GM12878 (cell line): ENCODE measurements at regions not wholly inside any gene's neighbourhood (a gene's known extent, or its start where the extent isn't known, plus 50 kb on each side); places are given as distances from the start of the nearest gene placed in this dataset.

Experiments used
- CTCF ChIP-seq, 3 experiments: IDR thresholded peaks in 2 of 3; conservative IDR thresholded peaks in 1 of 3; 2 replicates each; pipeline ENCODE4 v1.5.1; 2011; ENCODE audit warnings: low read depth in 3 of 3, low read length in 3 of 3, mild to moderate bottlenecking in 3 of 3, control low read depth in 2 of 3, moderate library complexity in 2 of 3, inconsistent platforms in 1 of 3, mixed read lengths in 1 of 3; ENCODE audit not compliant: control insufficient read depth in 2 of 3, insufficient read depth in 1 of 3; ENCODE audit errors: extremely low read depth in 1 of 3
- ESRRA ChIP-seq: IDR thresholded peaks from 2 replicates; pipeline ENCODE4 v1.6.1; 2012; ENCODE audit warnings: mild to moderate bottlenecking, low read length, improper control_type of control experiment
- MTA3 ChIP-seq: IDR thresholded peaks from 2 replicates; pipeline ENCODE4 v1.6.1; 2012; ENCODE audit warnings: low read length, inconsistent platforms, borderline replicate concordance
- NFYA ChIP-seq: IDR thresholded peaks from 2 replicates; pipeline ENCODE4 v1.6.1; 2011; ENCODE audit warnings: low read depth, mild to moderate bottlenecking, low read length, improper control_type of control experiment, borderline replicate concordance
- POLR2A ChIP-seq: IDR thresholded peaks from 2 replicates; pipeline ENCODE4 v1.6.1; 2011; ENCODE audit warnings: low read depth, mild to moderate bottlenecking, low read length
- POLR2AphosphoS5 ChIP-seq: IDR thresholded peaks from 2 replicates; pipeline ENCODE4 v1.6.1; 2011; ENCODE audit warnings: mild to moderate bottlenecking, low read length, inconsistent platforms
- WRNIP1 ChIP-seq: IDR thresholded peaks from 2 replicates; pipeline ENCODE4 v1.6.1; 2011; ENCODE audit warnings: low read depth, low read length, improper control_type of control experiment, borderline replicate concordance
- TF ChIP-seq, protein P1 (sequence below): IDR thresholded peaks from 2 replicates; pipeline ENCODE4 v1.6.1; 2011; ENCODE audit warnings: low read depth, mild to moderate bottlenecking, low read length, moderate library complexity, borderline replicate concordance; ENCODE audit errors: extremely low read depth

DNA sequence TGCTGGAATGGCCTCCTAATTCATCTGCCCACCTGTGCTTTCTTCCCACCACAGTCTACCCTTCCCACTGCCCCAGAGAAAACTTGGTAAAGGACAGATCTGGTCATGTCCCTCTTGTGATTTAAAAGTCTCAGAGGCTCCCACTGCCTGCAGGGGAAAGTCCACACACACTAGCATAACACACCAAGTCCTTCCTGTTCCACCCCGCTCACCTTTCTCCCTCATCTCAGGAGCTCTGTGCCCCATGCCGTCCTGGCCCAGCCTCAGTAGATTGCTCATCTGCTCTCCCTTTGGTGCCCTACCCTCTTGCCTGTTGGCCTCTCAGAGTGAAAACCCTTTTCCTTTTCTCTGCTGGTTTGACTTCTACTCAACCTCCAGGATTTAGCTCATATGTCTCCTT, 111.4 kb upstream of the MAP3K1 start:
- TF ChIP-seq CTCF (IDR thresholded peaks at IDR 0.05 in 2 of 3, conservative IDR thresholded peaks at IDR 0.05 in 1 of 3; ENCODE audit: control insufficient read depth in 2 of 3, extremely low read depth in 1 of 3, insufficient read depth in 1 of 3, low read depth in 3 of 3, low read length in 3 of 3) (no peak), POLR2AphosphoS5 (no peak), ESRRA (no peak), POLR2A (no peak), NFYA (no peak), WRNIP1 (no peak), MTA3 (no peak)
- TF ChIP-seq, protein P1, sequence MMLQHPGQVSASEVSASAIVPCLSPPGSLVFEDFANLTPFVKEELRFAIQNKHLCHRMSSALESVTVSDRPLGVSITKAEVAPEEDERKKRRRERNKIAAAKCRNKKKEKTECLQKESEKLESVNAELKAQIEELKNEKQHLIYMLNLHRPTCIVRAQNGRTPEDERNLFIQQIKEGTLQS, result no peak
